ENCODE measurements at regions not wholly inside any gene's neighbourhood (a gene's known extent, or its start where the extent isn't known, plus 50 kb on each side); places are given as distances from the start of the nearest gene placed in this dataset.

DNA sequence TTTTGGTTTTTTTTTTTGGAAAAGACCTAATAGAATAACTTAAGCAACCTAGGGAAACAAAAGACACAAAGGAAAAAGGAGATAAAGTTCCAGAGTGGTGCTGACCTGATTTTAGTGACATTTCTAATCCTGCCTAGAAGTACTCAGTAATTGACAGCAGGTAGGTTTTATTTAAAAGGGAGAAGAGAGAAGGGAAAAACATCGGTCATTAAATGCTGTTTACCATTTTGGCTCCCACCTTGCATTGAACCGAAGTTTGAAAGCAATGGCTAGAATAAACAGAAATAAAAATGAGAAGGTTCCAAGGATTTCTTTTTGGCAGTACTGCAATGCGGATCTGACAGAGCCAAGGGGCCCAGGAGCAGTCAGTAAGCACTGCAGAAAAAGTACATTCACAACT, 115.8 kb upstream of the MAOA start:
- DNase-seq (ENCODE audit: extremely low spot score, insufficient read length, low read depth) (no peak), FAIRE-seq (no peak)

GRCh38 chrX:43551590-43551989, 104.5 kb upstream of the MAOA start:
- DNase-seq (ENCODE audit: extremely low spot score, insufficient read length, low read depth) = no peak

GRCh38 chrX:43552156-43552555, 103.9 kb upstream of the MAOA start:
- DNase-seq (ENCODE audit: extremely low spot score, insufficient read length, low read depth) (no peak), FAIRE-seq (no peak)

More at GRCh38 chrX:43551590-43551989, 104.5 kb upstream of the MAOA start:
- FAIRE-seq = no peak

- FAIRE-seq (no peak), DNase-seq (ENCODE audit: extremely low spot score, insufficient read length, low read depth) (no peak)
Observed at GRCh38 chrX:43552703-43553102, 103.4 kb upstream of the MAOA start.

DNA sequence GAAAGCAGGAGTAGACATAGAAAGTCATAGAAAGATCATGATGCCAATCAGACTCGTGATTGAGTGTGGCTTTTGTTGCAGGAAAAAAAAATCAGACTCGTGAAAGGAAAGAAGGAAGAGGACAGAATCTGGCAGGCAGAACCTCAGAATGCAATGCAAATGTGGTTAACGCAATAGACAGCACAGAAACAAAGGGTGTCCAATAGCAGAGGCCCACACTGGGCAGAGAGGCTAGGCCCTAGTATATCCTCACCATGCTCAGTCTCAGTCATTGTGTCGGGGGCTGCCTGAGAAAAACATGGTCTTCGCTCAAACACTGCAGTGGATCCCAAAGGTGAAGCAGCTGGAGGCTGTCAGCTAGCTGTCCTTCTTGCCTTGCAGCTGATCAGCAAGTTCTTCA, 102.8 kb upstream of the MAOA start:
- DNase-seq (ENCODE audit: extremely low spot score, insufficient read length, low read depth) (no peak), FAIRE-seq (no peak)

DNA sequence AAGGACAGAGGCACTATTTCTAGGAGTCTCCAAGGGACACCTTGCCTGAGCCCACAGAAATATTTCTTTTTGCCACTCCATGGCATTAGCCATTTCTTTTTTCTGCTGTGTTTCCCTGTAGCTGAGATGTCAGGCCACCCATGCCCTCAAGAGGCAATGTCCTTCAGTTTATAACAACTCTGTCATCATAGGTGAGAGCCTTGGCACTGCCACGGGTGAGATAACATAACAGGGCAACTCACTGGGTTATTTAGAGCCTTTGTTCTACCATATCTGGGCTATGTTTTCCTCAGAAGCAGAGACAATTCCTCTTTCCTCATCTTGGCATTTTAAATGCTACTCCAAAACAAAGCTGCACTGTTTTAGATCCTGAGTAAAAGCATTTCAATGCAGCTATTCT, 99.9 kb upstream of the MAOA start:
- DNase-seq (ENCODE audit: extremely low spot score, insufficient read length, low read depth) = no peak
- no peak for FAIRE-seq

- FAIRE-seq (peak; percentile 82), DNase-seq (ENCODE audit: extremely low spot score, insufficient read length, low read depth) (peak; percentile 2)
Observed at GRCh38 chrX:43557792-43558191, 98.3 kb upstream of the MAOA start.

GRCh38 chrX:43559644-43560043, 96.5 kb upstream of the MAOA start:
- DNase-seq (ENCODE audit: extremely low spot score, insufficient read length, low read depth) (no peak), FAIRE-seq (no peak)

DNA sequence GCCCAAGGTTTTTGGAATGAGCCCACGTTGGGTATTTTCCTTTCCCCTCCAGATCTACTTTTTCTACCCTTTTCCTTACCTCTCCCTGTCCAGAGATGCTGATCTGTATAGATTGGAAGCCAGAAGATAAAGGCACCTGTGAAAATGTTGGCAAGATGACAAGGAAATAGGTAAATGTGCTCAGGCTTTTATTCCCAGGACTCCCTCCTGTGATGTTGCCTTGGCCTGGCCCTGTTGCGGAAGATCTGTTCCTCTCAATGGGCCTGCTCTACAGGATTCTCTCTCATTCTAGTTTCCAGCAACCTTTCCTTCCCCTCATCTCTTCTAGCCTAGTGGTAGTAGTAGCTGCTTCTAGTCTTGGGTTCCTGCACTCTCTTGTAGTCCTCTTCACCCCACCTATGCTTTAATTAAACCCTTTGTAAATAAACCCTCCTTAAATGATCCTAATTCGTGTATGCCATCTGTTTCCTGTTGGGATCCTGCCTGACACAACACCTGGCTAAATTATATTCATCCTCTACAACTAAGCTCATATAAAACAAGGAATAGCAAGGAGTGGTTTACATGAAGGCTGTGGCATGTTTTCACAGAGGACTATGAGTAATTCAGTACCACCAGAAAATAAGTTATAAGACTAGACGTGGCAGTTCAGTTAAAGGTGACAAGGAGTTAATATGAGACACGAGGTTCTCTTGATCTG, 95.7 kb upstream of the MAOA start:
- DNase-seq (ENCODE audit: extremely low spot score, insufficient read length, low read depth) (no peak), FAIRE-seq (no peak)

DNA sequence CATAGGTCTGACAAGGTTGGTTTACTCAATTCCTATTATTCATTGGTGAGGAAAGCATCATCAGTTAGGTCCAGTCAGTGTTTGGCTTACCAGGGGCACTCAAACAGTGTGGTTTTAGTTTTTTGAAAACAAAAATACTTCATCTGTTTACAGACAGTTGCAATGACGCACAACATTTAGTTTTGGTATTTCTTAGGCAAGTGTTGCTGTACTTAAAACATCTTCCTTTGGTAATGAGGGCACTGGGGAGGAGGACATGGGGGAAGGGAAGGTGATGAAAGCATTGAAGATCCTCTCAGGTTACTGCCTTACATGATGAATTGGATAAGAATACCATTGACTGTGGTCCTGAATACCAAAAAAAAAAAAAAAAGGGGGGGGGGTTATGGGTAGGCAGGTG, 93.7 kb upstream of the MAOA start:
- FAIRE-seq (no peak), DNase-seq (ENCODE audit: extremely low spot score, insufficient read length, low read depth) (no peak)

- DNase-seq (ENCODE audit: extremely low spot score, insufficient read length, low read depth) (no peak), FAIRE-seq (no peak)
Observed at GRCh38 chrX:43564953-43565352, 91.1 kb upstream of the MAOA start.

DNA sequence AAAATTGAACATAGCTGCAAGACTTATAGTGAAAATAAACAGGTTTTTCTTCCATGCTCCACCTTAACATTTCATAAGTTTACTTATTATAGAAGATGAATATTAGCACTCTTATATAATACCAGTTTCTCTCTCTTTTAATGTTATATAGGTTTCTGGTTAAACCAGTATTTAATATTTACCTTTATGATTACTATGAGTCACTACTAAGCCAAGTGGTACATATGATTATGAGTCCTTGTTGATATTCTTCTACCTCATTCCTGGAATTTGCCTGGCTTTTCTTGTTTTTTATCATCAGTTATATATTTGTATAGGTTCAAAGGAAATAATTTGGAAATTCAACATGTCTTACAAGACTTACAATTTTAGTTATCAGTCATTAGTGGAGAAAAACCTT, 89.9 kb upstream of the MAOA start:
- FAIRE-seq = no peak
- no peak for DNase-seq (ENCODE audit: extremely low spot score, insufficient read length, low read depth)

- FAIRE-seq = no peak
Observed at GRCh38 chrX:43573441-43574015, 82.6 kb upstream of the MAOA start.

GRCh38 chrX:43580621-43581020, 75.5 kb upstream of the MAOA start:
- FAIRE-seq = no peak
- DNase-seq (ENCODE audit: extremely low spot score, insufficient read length, low read depth) = no peak

More at GRCh38 chrX:43573441-43574015, 82.6 kb upstream of the MAOA start:
- DNase-seq (ENCODE audit: extremely low spot score, insufficient read length, low read depth) = no peak

DNA sequence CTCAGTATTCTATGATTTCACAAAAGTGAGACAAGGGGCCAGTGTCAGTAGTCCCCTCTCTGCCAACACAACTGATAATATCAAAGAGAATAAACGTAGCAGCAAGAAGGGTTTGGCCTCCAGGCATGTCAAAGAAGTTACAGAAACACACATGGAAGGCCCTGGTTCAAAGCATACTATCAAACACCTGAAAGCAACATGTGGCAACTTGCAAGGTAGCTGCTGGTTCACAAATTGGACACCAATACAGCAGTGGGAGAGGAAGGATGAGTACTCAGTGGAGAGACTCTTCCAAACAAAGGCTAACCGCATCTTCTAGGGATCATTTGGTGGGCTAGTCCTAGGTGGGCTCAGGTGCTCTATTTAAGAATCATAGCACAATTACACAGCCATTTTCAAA, 74.9 kb upstream of the MAOA start:
- DNase-seq (ENCODE audit: extremely low spot score, insufficient read length, low read depth) (no peak), FAIRE-seq (no peak)

DNA sequence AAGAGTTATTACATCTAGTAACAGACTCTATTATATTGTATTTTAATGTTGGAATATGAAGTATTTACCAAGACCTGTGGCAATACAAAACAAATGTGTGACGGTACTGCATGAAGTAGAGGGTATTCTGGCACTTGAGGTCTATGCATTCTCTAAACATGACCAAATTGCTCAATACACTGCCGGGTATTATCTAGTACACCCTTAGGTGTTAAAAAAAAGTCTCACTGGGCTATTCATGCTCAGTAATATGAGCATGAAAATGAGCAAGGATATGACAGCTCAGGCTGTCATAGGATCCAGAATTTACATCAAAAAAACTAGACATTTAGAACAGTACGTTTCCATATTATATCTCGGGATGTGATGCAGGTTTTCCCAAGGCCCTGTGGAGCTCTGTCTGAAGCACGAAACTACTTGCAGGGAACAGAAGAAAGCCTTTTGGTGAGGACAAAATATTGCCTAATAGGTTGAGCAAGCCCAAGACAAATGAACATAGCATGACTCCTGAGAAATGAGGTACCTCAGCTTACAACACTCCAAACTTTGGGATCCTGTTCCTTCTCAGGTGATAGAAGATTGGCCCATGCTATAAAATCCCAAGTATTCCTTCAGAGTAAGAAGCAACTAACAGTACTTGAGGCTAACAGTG, 74.1 kb upstream of the MAOA start:
- FAIRE-seq (no peak), DNase-seq (ENCODE audit: extremely low spot score, insufficient read length, low read depth) (no peak)

- DNase-seq (ENCODE audit: extremely low spot score, insufficient read length, low read depth) (no peak), FAIRE-seq (no peak)
Observed at GRCh38 chrX:43582540-43582913, 73.6 kb upstream of the MAOA start.

DNA sequence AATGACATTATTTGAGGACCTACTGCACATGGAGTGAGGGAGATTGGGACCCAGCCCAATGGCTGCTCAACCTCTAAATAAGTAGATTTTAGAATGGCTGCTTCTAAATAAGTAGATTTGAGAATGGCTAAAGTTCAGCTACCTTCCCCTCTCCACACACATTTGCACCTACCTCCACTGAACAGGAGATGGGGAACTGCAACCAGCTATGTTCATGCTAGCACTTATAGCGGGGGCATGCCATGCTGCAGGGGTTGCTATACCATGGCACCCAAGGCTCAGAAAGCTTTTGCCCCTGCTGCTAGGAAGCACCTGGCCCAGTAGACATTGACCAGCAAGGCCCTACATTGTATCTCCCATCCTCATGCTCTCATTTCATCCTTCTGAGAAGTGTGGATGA, 70.2 kb upstream of the MAOA start:
- DNase-seq (ENCODE audit: extremely low spot score, insufficient read length, low read depth) (no peak), FAIRE-seq (no peak)

DNA sequence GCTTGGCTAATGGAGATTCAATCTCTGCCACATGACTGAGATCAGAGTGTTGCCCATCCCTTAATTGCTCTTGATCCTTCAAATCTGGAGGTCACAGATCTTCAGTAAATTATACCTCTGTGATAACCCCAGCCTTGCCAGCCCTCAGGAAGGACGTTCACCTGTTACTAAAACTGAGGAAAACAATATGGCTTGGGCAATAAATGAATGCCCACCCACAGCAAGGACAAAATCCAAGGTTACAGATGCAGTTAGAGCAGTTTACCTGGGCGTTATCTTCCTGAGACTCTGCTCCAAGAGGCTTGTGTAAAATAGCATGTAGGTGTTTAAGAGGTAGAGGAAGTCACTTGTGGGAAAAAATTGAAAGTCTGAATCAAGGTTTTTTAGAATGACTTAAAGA, 69.3 kb upstream of the MAOA start:
- DNase-seq (ENCODE audit: extremely low spot score, insufficient read length, low read depth) = no peak
- FAIRE-seq = no peak

GRCh38 chrX:43589735-43590134, 66.4 kb upstream of the MAOA start:
- FAIRE-seq (no peak), DNase-seq (ENCODE audit: extremely low spot score, insufficient read length, low read depth) (no peak)

GRCh38 chrX:43590150-43590549, 65.9 kb upstream of the MAOA start:
- FAIRE-seq = no peak
- DNase-seq (ENCODE audit: extremely low spot score, insufficient read length, low read depth) = no peak

- DNase-seq (ENCODE audit: extremely low spot score, insufficient read length, low read depth) (no peak), FAIRE-seq (no peak)
Observed at GRCh38 chrX:43592597-43592996, 63.5 kb upstream of the MAOA start.

All from GM18507 (cell line).